GM21723 (cell line): ENCODE measurements at regions not wholly inside any gene's neighbourhood (a gene's known extent, or its start where the extent isn't known, plus 50 kb on each side); places are given as distances from the start of the nearest gene placed in this dataset.
A peak's percentile ranks its signal among the peaks of the same experiment; 100 is the strongest.

Source experiments
- ATAC-seq: cut with Tn5 transposase; IDR thresholded peaks from one replicate; pipeline ENCODE4 v1.9.1; 2021; ENCODE audit warnings: mild to moderate bottlenecking, moderate library complexity; ENCODE audit not compliant: unreplicated experiment

- ATAC-seq = no peak
These were observed 63.0 kb downstream of the INSIG1 start for GRCh38 chr7:155360495-155361345.

- no peak for ATAC-seq
These were observed 63.6 kb downstream of the INSIG1 start for GRCh38 chr7:155361346-155361680.

- ATAC-seq = no peak
These were observed 64.3 kb downstream of the INSIG1 start for GRCh38 chr7:155361947-155362346.

GRCh38 chr7:155362380-155363145, 64.9 kb downstream of the INSIG1 start:
- no peak for ATAC-seq

GRCh38 chr7:155363146-155363539, 65.5 kb downstream of the INSIG1 start:
- no peak for ATAC-seq

GRCh38 chr7:155363852-155364600, 66.3 kb downstream of the INSIG1 start:
- no peak for ATAC-seq

- no peak for ATAC-seq
These were observed 67.6 kb downstream of the INSIG1 start for GRCh38 chr7:155365146-155365874.

- ATAC-seq = no peak
These were observed 71.4 kb downstream of the INSIG1 start for GRCh38 chr7:155368894-155369600.

- ATAC-seq = no peak
These were observed 72.1 kb downstream of the INSIG1 start for GRCh38 chr7:155369766-155370165.

- no peak for ATAC-seq
These were observed 73.7 kb downstream of the INSIG1 start for GRCh38 chr7:155371331-155371883.

GRCh38 chr7:155371884-155372781, 74.5 kb downstream of the INSIG1 start:
- peak; percentile 67 for ATAC-seq

GRCh38 chr7:155372782-155373358, 75.2 kb downstream of the INSIG1 start:
- no peak for ATAC-seq

GRCh38 chr7:155373359-155374273, 75.9 kb downstream of the INSIG1 start:
- no peak for ATAC-seq

- no peak for ATAC-seq
These were observed 76.9 kb downstream of the INSIG1 start for GRCh38 chr7:155374276-155375252.

GRCh38 chr7:155375337-155376277, 77.9 kb downstream of the INSIG1 start:
- no peak for ATAC-seq
